OCI-LY7 (cell line): ENCODE measurements at regions not wholly inside any gene's neighbourhood (a gene's known extent, or its start where the extent isn't known, plus 50 kb on each side); places are given as distances from the start of the nearest gene placed in this dataset.

ENCODE experiments used
- BruUV-seq: library from RNA; stranded (reverse); fragments of 400-500 nt; replicated peaks from 2 replicates; lab custom pipeline; 2021; lab: Mats Ljungman, UMichigan
- CTCF ChIA-PET: fragments of 300-600 bp; sonication (Branson Sonifier 250); formaldehyde crosslinking; loops from one replicate; lab custom pipeline; 2022; ENCODE audit warnings: antibody characterized with exemption; ENCODE audit not compliant: unreplicated experiment; lab: Charles Lee
- POLR2A ChIA-PET: fragments of 300-600 bp; sonication (Branson Sonifier 250); formaldehyde crosslinking; loops from one replicate; lab custom pipeline; 2022; ENCODE audit warnings: antibody characterized with exemption; lab: Charles Lee
- DNase-seq: peaks from one replicate; pipeline ENCODE4 v3.0.0-alpha.2; 2015; ENCODE audit warnings: low spot score
- H2AFZ ChIP-seq: fragments of 200-600 bp; sonication (generic), shearing (Covaris generic); 2 replicates; pipeline ENCODE4 v1.6.1; 2014; ENCODE audit warnings: mild to moderate bottlenecking, antibody characterized with exemption, low read length, moderate library complexity
- H3K27ac ChIP-seq: fragments of 200-600 bp; sonication (generic); 2 replicates; pipeline ENCODE4 v1.5.1; 2014; ENCODE audit warnings: mixed run types, low read depth, mild to moderate bottlenecking, moderate library complexity, low read length, inconsistent platforms; ENCODE audit not compliant: poor library complexity, severe bottlenecking
- H3K36me3 ChIP-seq: fragments of 200-600 bp; sonication (generic); 2 replicates; pipeline ENCODE4 v1.6.1; 2014; ENCODE audit warnings: mild to moderate bottlenecking, antibody characterized with exemption, low read length, moderate library complexity, mixed read lengths; ENCODE audit not compliant: insufficient read depth
- H3K4me1 ChIP-seq: fragments of 200-600 bp; sonication (generic); 2 replicates; pipeline ENCODE4 v1.5.1; 2014; ENCODE audit warnings: mild to moderate bottlenecking, low read length; ENCODE audit not compliant: insufficient read depth, poor library complexity, severe bottlenecking
- H3K4me2 ChIP-seq: fragments of 200-600 bp; sonication (generic); 2 replicates; pipeline ENCODE4 v1.6.1; 2014; ENCODE audit warnings: mild to moderate bottlenecking, low read length
- H3K4me3 ChIP-seq: fragments of 200-600 bp; sonication (generic); 2 replicates; pipeline ENCODE4 v1.5.1; 2014; ENCODE audit warnings: mild to moderate bottlenecking, low read depth, low read length; ENCODE audit not compliant: poor library complexity, severe bottlenecking
- H3K79me2 ChIP-seq: fragments of 200-600 bp; sonication (generic); 2 replicates; pipeline ENCODE4 v1.6.1; 2016; ENCODE audit warnings: low read depth, mild to moderate bottlenecking, low read length, moderate library complexity, mixed read lengths; ENCODE audit not compliant: insufficient read depth
- H3K9me2 ChIP-seq: fragments of 200-600 bp; sonication (generic); 2 replicates; pipeline ENCODE4 v1.6.1; 2016; ENCODE audit warnings: mild to moderate bottlenecking, low read length, mixed read lengths; ENCODE audit not compliant: insufficient read depth
- H3K9me3 ChIP-seq: fragments of 200-600 bp; sonication (generic); 2 replicates; pipeline ENCODE4 v1.6.1; 2014; ENCODE audit warnings: mild to moderate bottlenecking, mixed run types, low read length, mixed read lengths
- H4K20me1 ChIP-seq: fragments of 200-600 bp; sonication (generic); 2 replicates; pipeline ENCODE4 v1.6.1; 2014; ENCODE audit warnings: mild to moderate bottlenecking, antibody characterized with exemption, low read length, moderate library complexity, mixed read lengths; ENCODE audit not compliant: insufficient read depth
- EZH2phosphoT487 ChIP-seq: fragments of 200-600 bp; sonication (generic); IDR thresholded peaks from 2 replicates; pipeline ENCODE4 v1.6.1; 2018; ENCODE audit warnings: low read depth, borderline replicate concordance, mild to moderate bottlenecking, mixed run types, antibody characterized with exemption, low read length, moderate library complexity, mixed read lengths
- intact Hi-C: fragments of 100-400 bp; cut with micrococcal nuclease; formaldehyde crosslinking; loops from one replicate; pipeline ENCODE4 v1.10.0; 2022; ENCODE audit not compliant: unreplicated experiment
- TF ChIP-seq, protein P1 (sequence below): fragments of 200-600 bp; sonication (generic); conservative IDR thresholded peaks from 2 replicates; pipeline ENCODE4 v1.5.1; 2014; ENCODE audit warnings: mild to moderate bottlenecking, antibody characterized with exemption, low read length, moderate library complexity, mixed read lengths

DNA sequence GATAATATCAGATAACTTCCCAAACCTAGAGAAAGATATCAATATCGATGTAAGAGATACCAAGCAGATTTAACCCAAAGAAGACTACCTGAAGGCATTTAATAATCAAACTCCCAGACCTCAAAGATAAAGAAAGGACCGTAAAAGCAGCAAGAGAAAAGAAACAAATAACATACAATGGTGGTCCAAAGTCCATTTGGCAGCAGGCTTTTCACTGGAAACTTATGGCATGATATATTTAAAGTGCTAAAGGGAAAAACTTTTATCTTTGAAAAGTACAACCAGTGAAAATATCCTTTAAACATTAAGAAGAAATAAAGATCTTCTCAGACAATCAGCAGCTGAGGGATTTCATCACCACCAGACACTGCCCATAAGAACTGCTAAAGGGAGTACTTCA, 812.7 kb upstream of the ADAMTS5 start:
- Histone ChIP-seq H3K9me2 (no peaks in the 10 kb centered on the region), H3K79me2 (no peaks in the 10 kb centered on the region), H3K27ac (no peak overlapping the region), H3K4me2 (no peak overlapping the region), H3K4me3 (no peak overlapping the region), H3K9me3 (no peaks in the 10 kb centered on the region), H2AFZ (no peak overlapping the region), H3K4me1 (no peaks in the 10 kb centered on the region), H3K36me3 (no peaks in the 10 kb centered on the region), H4K20me1 (no peaks in the 10 kb centered on the region)
- ChIA-PET POLR2A (no interaction called here), CTCF (no interaction called here)
- no peak for DNase-seq
- no peak for TF ChIP-seq EZH2phosphoT487
- TF ChIP-seq, protein P1, sequence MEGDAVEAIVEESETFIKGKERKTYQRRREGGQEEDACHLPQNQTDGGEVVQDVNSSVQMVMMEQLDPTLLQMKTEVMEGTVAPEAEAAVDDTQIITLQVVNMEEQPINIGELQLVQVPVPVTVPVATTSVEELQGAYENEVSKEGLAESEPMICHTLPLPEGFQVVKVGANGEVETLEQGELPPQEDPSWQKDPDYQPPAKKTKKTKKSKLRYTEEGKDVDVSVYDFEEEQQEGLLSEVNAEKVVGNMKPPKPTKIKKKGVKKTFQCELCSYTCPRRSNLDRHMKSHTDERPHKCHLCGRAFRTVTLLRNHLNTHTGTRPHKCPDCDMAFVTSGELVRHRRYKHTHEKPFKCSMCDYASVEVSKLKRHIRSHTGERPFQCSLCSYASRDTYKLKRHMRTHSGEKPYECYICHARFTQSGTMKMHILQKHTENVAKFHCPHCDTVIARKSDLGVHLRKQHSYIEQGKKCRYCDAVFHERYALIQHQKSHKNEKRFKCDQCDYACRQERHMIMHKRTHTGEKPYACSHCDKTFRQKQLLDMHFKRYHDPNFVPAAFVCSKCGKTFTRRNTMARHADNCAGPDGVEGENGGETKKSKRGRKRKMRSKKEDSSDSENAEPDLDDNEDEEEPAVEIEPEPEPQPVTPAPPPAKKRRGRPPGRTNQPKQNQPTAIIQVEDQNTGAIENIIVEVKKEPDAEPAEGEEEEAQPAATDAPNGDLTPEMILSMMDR = no peak
- BruUV-seq = no TSS peak
- intact Hi-C loops = no loop called here

DNA sequence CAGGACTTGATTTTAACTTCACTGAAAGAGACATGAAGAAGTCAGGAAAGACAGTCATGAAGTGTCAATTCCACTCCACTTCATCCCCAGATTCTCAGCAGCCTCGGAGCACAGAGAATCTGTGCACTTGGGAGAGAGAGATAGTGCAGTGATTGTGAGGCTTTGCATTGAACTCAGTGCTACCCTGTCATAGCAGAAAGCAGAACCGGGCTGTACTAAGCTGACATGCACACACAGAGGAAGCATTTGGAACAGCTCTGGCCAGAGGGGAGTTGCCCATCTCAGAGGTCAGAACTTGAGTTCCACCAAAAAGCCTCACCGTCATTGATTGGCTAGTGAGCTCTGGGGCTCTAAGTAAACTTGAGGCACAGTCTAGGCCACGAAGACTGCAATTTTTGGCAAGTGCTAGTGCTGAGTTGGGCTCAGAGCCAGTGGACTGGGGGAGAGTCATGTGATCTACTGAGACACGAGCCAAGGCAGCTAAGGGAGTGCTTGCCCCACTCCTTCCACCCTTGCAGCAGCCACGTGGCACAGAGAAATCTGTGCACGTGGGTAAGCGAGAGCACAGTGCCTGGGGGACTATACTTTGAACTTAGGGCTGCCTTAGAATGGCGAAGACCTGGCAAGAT, 810.2 kb upstream of the ADAMTS5 start:
- Histone ChIP-seq H3K4me3 (no peak overlapping the region), H3K9me2 (no peaks in the 10 kb centered on the region), H3K36me3 (no peaks in the 10 kb centered on the region), H3K27ac (no peak overlapping the region), H3K4me1 (no peaks in the 10 kb centered on the region), H2AFZ (no peak overlapping the region), H3K79me2 (no peaks in the 10 kb centered on the region), H4K20me1 (no peaks in the 10 kb centered on the region), H3K9me3 (no peaks in the 10 kb centered on the region), H3K4me2 (no peak overlapping the region)
- TF ChIP-seq, protein P1 = no peak
- no peak for DNase-seq
- no TSS peak for BruUV-seq
- intact Hi-C loops = no loop called here
- CTCF ChIA-PET = no interaction called here
- POLR2A ChIA-PET = interaction anchor here (0.7 kb wide), 1 partner anchor 39 kb away, joined by 5 read pairs; no protein-coding TSS in a partner anchor

DNA sequence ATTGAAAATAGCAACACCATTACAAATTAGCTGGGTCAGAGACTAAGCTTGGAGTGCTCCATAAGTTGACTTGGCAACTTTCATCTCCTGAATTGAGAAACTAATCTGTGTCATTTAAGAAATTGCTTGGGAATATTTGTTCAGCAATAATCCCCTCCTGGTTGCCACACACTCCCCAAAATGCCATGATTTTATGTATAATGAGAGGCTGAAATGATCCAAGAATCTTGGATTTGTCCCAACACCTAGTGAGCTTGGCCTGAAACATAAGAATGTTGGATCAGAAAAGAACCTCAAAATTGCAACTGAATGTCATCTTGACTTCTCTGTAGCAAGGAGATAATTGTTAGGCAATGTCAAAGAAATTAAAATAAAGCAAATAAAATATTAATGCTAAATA, 805.9 kb upstream of the ADAMTS5 start:
- no peak for DNase-seq
- no peaks in the 10 kb centered on the region for H3K9me3 ChIP-seq
- intact Hi-C loops = no loop called here
- H3K4me2 ChIP-seq = no peak overlapping the region
- TF ChIP-seq, protein P1 = no peak
- no peak for TF ChIP-seq EZH2phosphoT487
- H2AFZ ChIP-seq = no peak overlapping the region
- H3K27ac ChIP-seq = no peak overlapping the region
- no peaks in the 10 kb centered on the region for H3K79me2 ChIP-seq
- CTCF ChIA-PET = no interaction called here
- no peaks in the 10 kb centered on the region for H3K4me1 ChIP-seq
- H3K4me3 ChIP-seq = no peak overlapping the region
- POLR2A ChIA-PET = no interaction called here
- H4K20me1 ChIP-seq = no peaks in the 10 kb centered on the region
- no TSS peak for BruUV-seq
- H3K9me2 ChIP-seq = no peaks in the 10 kb centered on the region
- H3K36me3 ChIP-seq = no peaks in the 10 kb centered on the region
